ENCODE measurements at regions not wholly inside any gene's neighbourhood (a gene's known extent, or its start where the extent isn't known, plus 50 kb on each side); places are given as distances from the start of the nearest gene placed in this dataset.

DNA sequence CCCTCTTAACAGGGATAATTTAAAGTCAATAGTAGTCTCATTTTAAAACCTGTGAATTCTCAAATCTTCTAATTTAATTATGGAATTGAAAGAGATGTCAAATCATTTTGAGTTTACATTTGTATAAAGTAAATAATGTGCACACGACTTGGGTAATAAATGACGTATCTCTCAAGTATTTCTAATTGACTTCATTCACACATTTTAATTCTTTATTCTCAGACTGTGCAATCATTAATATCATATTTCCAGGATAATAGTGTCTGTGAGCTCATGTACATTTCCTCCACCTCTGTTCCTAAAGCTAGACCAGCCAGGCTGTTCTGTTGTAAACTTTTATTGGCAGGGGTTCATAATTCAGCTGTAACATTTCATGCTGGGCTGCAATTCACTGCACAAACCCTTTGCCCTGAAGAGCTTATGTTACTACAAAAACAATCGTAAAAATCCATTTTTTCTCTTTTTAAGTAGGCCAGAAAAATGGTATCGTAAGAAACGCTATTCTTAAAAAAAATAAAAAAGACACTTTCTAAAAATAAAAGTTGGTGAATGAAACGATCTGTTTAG, 1103.1 kb upstream of the TENM3 start:
- TF ChIP-seq, protein P1, sequence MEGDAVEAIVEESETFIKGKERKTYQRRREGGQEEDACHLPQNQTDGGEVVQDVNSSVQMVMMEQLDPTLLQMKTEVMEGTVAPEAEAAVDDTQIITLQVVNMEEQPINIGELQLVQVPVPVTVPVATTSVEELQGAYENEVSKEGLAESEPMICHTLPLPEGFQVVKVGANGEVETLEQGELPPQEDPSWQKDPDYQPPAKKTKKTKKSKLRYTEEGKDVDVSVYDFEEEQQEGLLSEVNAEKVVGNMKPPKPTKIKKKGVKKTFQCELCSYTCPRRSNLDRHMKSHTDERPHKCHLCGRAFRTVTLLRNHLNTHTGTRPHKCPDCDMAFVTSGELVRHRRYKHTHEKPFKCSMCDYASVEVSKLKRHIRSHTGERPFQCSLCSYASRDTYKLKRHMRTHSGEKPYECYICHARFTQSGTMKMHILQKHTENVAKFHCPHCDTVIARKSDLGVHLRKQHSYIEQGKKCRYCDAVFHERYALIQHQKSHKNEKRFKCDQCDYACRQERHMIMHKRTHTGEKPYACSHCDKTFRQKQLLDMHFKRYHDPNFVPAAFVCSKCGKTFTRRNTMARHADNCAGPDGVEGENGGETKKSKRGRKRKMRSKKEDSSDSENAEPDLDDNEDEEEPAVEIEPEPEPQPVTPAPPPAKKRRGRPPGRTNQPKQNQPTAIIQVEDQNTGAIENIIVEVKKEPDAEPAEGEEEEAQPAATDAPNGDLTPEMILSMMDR (IDR thresholded peaks at IDR 0.05): no peak
- no peak for TF ChIP-seq POLR2A (IDR thresholded peaks at IDR 0.05)
